Astrocyte (in vitro differentiated cells and primary cell): ENCODE measurements at regions not wholly inside any gene's neighbourhood (a gene's known extent, or its start where the extent isn't known, plus 50 kb on each side); places are given as distances from the start of the nearest gene placed in this dataset.

Experiments
- DNase-seq: peaks from one replicate; pipeline ENCODE4 v3.0.0-alpha.2; 2010; ENCODE audit warnings: low read depth
- FAIRE-seq: peaks from 2 replicates; lab custom pipeline; 2011; peaks lifted over from hg19 to GRCh38; lab: Jason Lieb, UNC
- H2AFZ ChIP-seq: 2 replicates; pipeline ENCODE4 v1.6.0; 2012; ENCODE audit warnings: low read depth, low read length, inconsistent platforms
- H3K27ac ChIP-seq: 2 replicates; pipeline ENCODE4 v1.5.1; 2011; ENCODE audit warnings: low read depth, low read length, inconsistent platforms
- H3K27me3 ChIP-seq: 2 replicates; pipeline ENCODE4 v1.6.0; 2011; ENCODE audit warnings: low read length, inconsistent platforms; ENCODE audit not compliant: insufficient read depth
- H3K36me3 ChIP-seq: 2 replicates; pipeline ENCODE4 v1.5.1; 2011; ENCODE audit warnings: low read length, inconsistent platforms; ENCODE audit not compliant: insufficient read depth
- H3K4me1 ChIP-seq: 2 replicates; pipeline ENCODE4 v1.5.1; 2011; ENCODE audit warnings: low read length, inconsistent platforms; ENCODE audit not compliant: insufficient read depth
- H3K4me2 ChIP-seq: 2 replicates; pipeline ENCODE4 v1.6.0; 2012; ENCODE audit warnings: low read length, inconsistent platforms
- H3K4me3 ChIP-seq: 2 replicates; pipeline ENCODE4 v1.5.1; 2011; ENCODE audit warnings: low read depth, mild to moderate bottlenecking, low read length, inconsistent platforms; ENCODE audit not compliant: insufficient read depth
- H3K79me2 ChIP-seq: 2 replicates; pipeline ENCODE4 v1.6.0; 2012; ENCODE audit warnings: mild to moderate bottlenecking, low read length, inconsistent platforms; ENCODE audit not compliant: insufficient read depth
- H3K9ac ChIP-seq: 2 replicates; pipeline ENCODE4 v1.6.0; 2012; ENCODE audit warnings: mild to moderate bottlenecking, low read length, inconsistent platforms
- H3K9me3 ChIP-seq: 2 replicates; pipeline ENCODE4 v1.5.1; 2012; ENCODE audit warnings: low read depth, mild to moderate bottlenecking, low read length, inconsistent platforms; ENCODE audit not compliant: insufficient read depth
- H4K20me1 ChIP-seq: 2 replicates; pipeline ENCODE4 v1.6.0; 2012; ENCODE audit warnings: low read length, inconsistent platforms; ENCODE audit not compliant: insufficient read depth
- H3K27ac Mint-ChIP-seq: one replicate; pipeline ENCODE4 v1.8.0; 2021; ENCODE audit warnings: mild to moderate bottlenecking, mixed read lengths; ENCODE audit not compliant: unreplicated experiment
- H3K27me3 Mint-ChIP-seq: one replicate; pipeline ENCODE4 v1.8.0; 2021; ENCODE audit warnings: low read depth, mixed read lengths; ENCODE audit not compliant: unreplicated experiment
- H3K36me3 Mint-ChIP-seq: one replicate; pipeline ENCODE4 v1.8.0; 2021; ENCODE audit warnings: low read depth, mixed read lengths; ENCODE audit not compliant: unreplicated experiment
- H3K4me1 Mint-ChIP-seq: one replicate; pipeline ENCODE4 v1.8.0; 2021; ENCODE audit warnings: low read depth, mixed read lengths; ENCODE audit not compliant: unreplicated experiment
- H3K4me3 Mint-ChIP-seq: one replicate; pipeline ENCODE4 v1.8.0; 2021; ENCODE audit warnings: mild to moderate bottlenecking, moderate library complexity, mixed read lengths; ENCODE audit not compliant: unreplicated experiment
- H3K9me3 Mint-ChIP-seq: one replicate; pipeline ENCODE4 v1.8.0; 2021; ENCODE audit warnings: mild to moderate bottlenecking, mixed read lengths; ENCODE audit not compliant: unreplicated experiment
- EZH2 ChIP-seq: IDR thresholded peaks from 2 replicates; pipeline ENCODE4 v1.6.1; 2012; ENCODE audit warnings: mild to moderate bottlenecking, low read length, inconsistent platforms; ENCODE audit not compliant: insufficient read depth
- TF ChIP-seq, protein P1 (sequence below): IDR thresholded peaks from 2 replicates; pipeline ENCODE4 v1.5.1; 2011; ENCODE audit warnings: low read depth, mild to moderate bottlenecking, inconsistent platforms, low read length, moderate library complexity; ENCODE audit not compliant: insufficient read depth

DNA sequence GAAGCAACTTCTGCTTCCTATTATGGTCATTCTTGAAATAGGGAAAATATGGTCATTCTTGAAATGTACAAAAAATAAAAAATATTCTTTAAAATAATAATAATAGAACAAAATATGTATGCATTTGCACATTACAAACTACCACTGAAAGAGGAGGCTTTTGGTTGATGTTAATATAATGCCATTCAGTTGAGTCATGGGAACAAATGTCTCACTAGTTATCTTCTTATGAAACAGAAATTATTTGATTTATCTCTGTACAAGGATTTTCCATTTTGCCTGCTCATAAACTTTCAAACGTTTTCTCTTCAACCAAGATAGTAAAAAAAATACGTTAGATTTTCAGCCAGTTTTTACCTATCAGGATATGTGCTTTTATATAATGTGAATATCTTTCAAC is 1662.7 kb downstream of the OTOL1 start:
- Histone ChIP-seq H3K27ac (no peak overlapping the region), H3K4me2 (no peak overlapping the region), H3K27me3 (no peaks in the 10 kb centered on the region), H2AFZ (no peak overlapping the region), H3K4me1 (no peaks in the 10 kb centered on the region), H4K20me1 (no peaks in the 10 kb centered on the region), H3K9ac (no peak overlapping the region), H3K9me3 (no peaks in the 10 kb centered on the region), H3K36me3 (no peaks in the 10 kb centered on the region), H3K4me3 (no peak overlapping the region), H3K79me2 (no peaks in the 10 kb centered on the region)
- no peak overlapping the region for H3K4me3 Mint-ChIP-seq
- FAIRE-seq = no peak
- H3K36me3 Mint-ChIP-seq = no peaks in the 10 kb centered on the region
- no peaks in the 10 kb centered on the region for H3K9me3 Mint-ChIP-seq
- no peaks in the 10 kb centered on the region for H3K27me3 Mint-ChIP-seq
- no peak overlapping the region for H3K27ac Mint-ChIP-seq
- no peak for DNase-seq
- no peak for TF ChIP-seq EZH2
- TF ChIP-seq, protein P1, sequence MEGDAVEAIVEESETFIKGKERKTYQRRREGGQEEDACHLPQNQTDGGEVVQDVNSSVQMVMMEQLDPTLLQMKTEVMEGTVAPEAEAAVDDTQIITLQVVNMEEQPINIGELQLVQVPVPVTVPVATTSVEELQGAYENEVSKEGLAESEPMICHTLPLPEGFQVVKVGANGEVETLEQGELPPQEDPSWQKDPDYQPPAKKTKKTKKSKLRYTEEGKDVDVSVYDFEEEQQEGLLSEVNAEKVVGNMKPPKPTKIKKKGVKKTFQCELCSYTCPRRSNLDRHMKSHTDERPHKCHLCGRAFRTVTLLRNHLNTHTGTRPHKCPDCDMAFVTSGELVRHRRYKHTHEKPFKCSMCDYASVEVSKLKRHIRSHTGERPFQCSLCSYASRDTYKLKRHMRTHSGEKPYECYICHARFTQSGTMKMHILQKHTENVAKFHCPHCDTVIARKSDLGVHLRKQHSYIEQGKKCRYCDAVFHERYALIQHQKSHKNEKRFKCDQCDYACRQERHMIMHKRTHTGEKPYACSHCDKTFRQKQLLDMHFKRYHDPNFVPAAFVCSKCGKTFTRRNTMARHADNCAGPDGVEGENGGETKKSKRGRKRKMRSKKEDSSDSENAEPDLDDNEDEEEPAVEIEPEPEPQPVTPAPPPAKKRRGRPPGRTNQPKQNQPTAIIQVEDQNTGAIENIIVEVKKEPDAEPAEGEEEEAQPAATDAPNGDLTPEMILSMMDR = no peak
- H3K4me1 Mint-ChIP-seq = no peaks in the 10 kb centered on the region

DNA sequence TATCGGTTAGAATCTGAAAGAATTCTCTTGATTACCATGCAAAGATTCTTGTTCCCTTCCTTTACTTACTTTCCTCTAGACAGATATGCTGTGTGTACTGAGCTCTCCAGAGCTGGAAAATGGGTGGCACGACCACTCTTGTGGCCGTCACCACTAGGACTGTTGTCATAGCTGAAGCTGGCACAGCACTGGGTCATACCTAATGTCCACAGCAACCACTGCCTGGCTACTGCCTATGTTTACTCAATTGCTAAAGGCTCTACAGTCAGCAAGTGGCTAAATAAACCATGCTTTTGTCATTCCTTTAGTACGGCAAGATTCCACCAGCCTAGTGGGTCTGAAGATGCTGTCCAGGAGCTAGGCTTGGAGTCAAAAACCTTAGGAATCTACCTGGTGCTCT is 1643.0 kb downstream of the OTOL1 start:
- H3K27me3 Mint-ChIP-seq = no peaks in the 10 kb centered on the region
- H3K27ac Mint-ChIP-seq = no peak overlapping the region
- H3K4me3 Mint-ChIP-seq = no peak overlapping the region
- DNase-seq = no peak
- H3K36me3 Mint-ChIP-seq = no peaks in the 10 kb centered on the region
- Histone ChIP-seq H4K20me1 (no peaks in the 10 kb centered on the region), H3K4me2 (no peak overlapping the region), H3K27me3 (no peaks in the 10 kb centered on the region), H3K9me3 (no peaks in the 10 kb centered on the region), H3K4me3 (no peak overlapping the region), H3K36me3 (no peaks in the 10 kb centered on the region), H2AFZ (no peak overlapping the region), H3K4me1 (no peaks in the 10 kb centered on the region), H3K27ac (no peak overlapping the region), H3K79me2 (no peaks in the 10 kb centered on the region), H3K9ac (no peak overlapping the region)
- no peaks in the 10 kb centered on the region for H3K9me3 Mint-ChIP-seq
- H3K4me1 Mint-ChIP-seq = no peaks in the 10 kb centered on the region
- TF ChIP-seq EZH2 = no peak
- TF ChIP-seq, protein P1 = no peak
- FAIRE-seq = no peak

DNA sequence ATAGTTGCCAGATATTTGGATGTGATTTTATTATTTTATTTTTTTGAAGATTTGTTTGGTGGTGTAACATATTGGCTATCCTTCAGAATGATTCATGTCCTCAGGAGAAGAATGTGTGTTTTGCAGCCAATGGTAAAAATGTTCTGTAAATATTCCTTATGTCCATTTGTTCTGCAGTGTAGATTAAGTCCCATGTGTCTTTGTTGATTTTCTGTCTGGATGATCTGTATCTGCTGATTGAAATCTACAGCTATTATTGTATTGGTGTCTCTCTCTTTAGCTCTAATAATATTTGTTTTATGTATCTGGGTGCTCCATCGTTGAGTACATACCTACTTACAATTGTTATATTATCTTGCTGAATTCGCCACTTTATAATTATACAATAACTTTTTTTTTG is 1641.7 kb downstream of the OTOL1 start:
- no peak overlapping the region for H3K4me2 ChIP-seq
- DNase-seq (no peak), FAIRE-seq (no peak)
- H3K79me2 ChIP-seq = no peaks in the 10 kb centered on the region
- H3K27me3 ChIP-seq = no peaks in the 10 kb centered on the region
- no peak overlapping the region for H3K4me3 ChIP-seq
- H3K9me3 ChIP-seq = no peaks in the 10 kb centered on the region
- H2AFZ ChIP-seq = no peak overlapping the region
- no peak overlapping the region for H3K27ac ChIP-seq
- no peak overlapping the region for H3K9ac ChIP-seq
- no peaks in the 10 kb centered on the region for H3K9me3 Mint-ChIP-seq
- H3K4me1 Mint-ChIP-seq = no peaks in the 10 kb centered on the region
- H3K27me3 Mint-ChIP-seq = no peaks in the 10 kb centered on the region
- no peak overlapping the region for H3K27ac Mint-ChIP-seq
- H4K20me1 ChIP-seq = no peaks in the 10 kb centered on the region
- no peaks in the 10 kb centered on the region for H3K4me1 ChIP-seq
- H3K4me3 Mint-ChIP-seq = no peak overlapping the region
- no peaks in the 10 kb centered on the region for H3K36me3 ChIP-seq
- TF ChIP-seq, protein P1 = no peak
- TF ChIP-seq EZH2 = no peak
- no peaks in the 10 kb centered on the region for H3K36me3 Mint-ChIP-seq
